Inflammatory macrophage treated with lipopolysaccharide for 4 hours (primary cell): ENCODE measurements at regions not wholly inside any gene's neighbourhood (a gene's known extent, or its start where the extent isn't known, plus 50 kb on each side); places are given as distances from the start of the nearest gene placed in this dataset.

Source experiments
- DNase-seq: peaks from one replicate; pipeline ENCODE4 v3.0.0-alpha.2; 2020

- DNase-seq = no peak
These were observed 424.5 kb upstream of the DAB1 start for GRCh38 chr1:57848406-57848805.

- no peak for DNase-seq
These were observed 421.2 kb upstream of the DAB1 start for GRCh38 chr1:57845041-57845440.

- DNase-seq = no peak
These were observed 420.6 kb upstream of the DAB1 start for GRCh38 chr1:57844382-57844980.

GRCh38 chr1:57843760-57844159, 419.9 kb upstream of the DAB1 start:
- DNase-seq = no peak

- no peak for DNase-seq
These were observed 415.7 kb upstream of the DAB1 start for GRCh38 chr1:57839526-57839925.

- DNase-seq = no peak
These were observed 415.2 kb upstream of the DAB1 start for GRCh38 chr1:57839067-57839466.

GRCh38 chr1:57835620-57836019, 411.8 kb upstream of the DAB1 start:
- DNase-seq = no peak

- no peak for DNase-seq
These were observed 409.4 kb upstream of the DAB1 start for GRCh38 chr1:57833296-57833695.

GRCh38 chr1:57832612-57833011, 408.8 kb upstream of the DAB1 start:
- DNase-seq = no peak

- DNase-seq = no peak
These were observed 407.8 kb upstream of the DAB1 start for GRCh38 chr1:57831624-57832023.

- no peak for DNase-seq
These were observed 402.7 kb upstream of the DAB1 start for GRCh38 chr1:57826535-57826934.

- DNase-seq = no peak
These were observed 400.7 kb upstream of the DAB1 start for GRCh38 chr1:57824535-57824934.

GRCh38 chr1:57820356-57821095, 396.7 kb upstream of the DAB1 start:
- DNase-seq = no peak

GRCh38 chr1:57819893-57820292, 396.0 kb upstream of the DAB1 start:
- no peak for DNase-seq

- no peak for DNase-seq
These were observed 379.7 kb upstream of the DAB1 start for GRCh38 chr1:57803586-57803985.

GRCh38 chr1:57800376-57800775, 376.5 kb upstream of the DAB1 start:
- DNase-seq = no peak

- DNase-seq = no peak
These were observed 375.7 kb upstream of the DAB1 start for GRCh38 chr1:57799490-57800115.

- DNase-seq = no peak
These were observed 374.7 kb upstream of the DAB1 start for GRCh38 chr1:57798543-57798942.

- DNase-seq = no peak
These were observed 373.2 kb upstream of the DAB1 start for GRCh38 chr1:57797084-57797483.

- DNase-seq = no peak
These were observed 372.8 kb upstream of the DAB1 start for GRCh38 chr1:57796616-57797015.

GRCh38 chr1:57795886-57796285, 372.0 kb upstream of the DAB1 start:
- no peak for DNase-seq

GRCh38 chr1:57794078-57794477, 370.2 kb upstream of the DAB1 start:
- no peak for DNase-seq

GRCh38 chr1:57791497-57791896, 367.6 kb upstream of the DAB1 start:
- no peak for DNase-seq

- no peak for DNase-seq
These were observed 366.1 kb upstream of the DAB1 start for GRCh38 chr1:57789936-57790335.
